DOHH2 (cell line): ENCODE measurements at regions not wholly inside any gene's neighbourhood (a gene's known extent, or its start where the extent isn't known, plus 50 kb on each side); places are given as distances from the start of the nearest gene placed in this dataset.

Experiments used
- EZH2phosphoT487 ChIP-seq: fragments of 200-600 bp; sonication (generic); IDR thresholded peaks from 2 replicates; pipeline ENCODE4 v1.6.1; 2017; ENCODE audit warnings: borderline replicate concordance, mild to moderate bottlenecking, antibody characterized with exemption, low read length, moderate library complexity, mixed read lengths
- TF ChIP-seq, protein P1 (sequence below): fragments of 200-600 bp; sonication (generic); IDR thresholded peaks from one replicate; pipeline ENCODE4 v1.5.1; 2014; ENCODE audit warnings: antibody characterized with exemption, mild to moderate bottlenecking, low read depth, low read length; ENCODE audit not compliant: poor library complexity, severe bottlenecking

DNA sequence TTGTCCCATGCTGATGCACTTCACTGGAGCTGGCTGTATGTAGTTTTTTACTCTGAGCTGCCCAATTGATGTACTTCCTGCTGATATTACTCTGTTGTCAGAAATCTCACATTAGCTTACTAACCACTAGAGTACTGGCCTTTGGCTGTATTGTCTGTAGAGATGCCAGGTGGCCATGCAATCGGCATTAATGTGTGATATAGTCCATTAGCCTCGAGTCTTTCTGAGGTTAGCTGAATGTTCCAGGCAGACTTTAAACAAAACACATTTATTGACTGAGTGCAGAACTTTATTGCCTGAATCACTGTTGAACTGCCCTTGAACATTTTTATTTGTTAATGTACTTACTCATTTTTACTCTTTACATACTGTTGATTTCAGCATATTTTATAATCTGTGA lies 335.2 kb downstream of the PCDH10 start:
- TF ChIP-seq, protein P1, sequence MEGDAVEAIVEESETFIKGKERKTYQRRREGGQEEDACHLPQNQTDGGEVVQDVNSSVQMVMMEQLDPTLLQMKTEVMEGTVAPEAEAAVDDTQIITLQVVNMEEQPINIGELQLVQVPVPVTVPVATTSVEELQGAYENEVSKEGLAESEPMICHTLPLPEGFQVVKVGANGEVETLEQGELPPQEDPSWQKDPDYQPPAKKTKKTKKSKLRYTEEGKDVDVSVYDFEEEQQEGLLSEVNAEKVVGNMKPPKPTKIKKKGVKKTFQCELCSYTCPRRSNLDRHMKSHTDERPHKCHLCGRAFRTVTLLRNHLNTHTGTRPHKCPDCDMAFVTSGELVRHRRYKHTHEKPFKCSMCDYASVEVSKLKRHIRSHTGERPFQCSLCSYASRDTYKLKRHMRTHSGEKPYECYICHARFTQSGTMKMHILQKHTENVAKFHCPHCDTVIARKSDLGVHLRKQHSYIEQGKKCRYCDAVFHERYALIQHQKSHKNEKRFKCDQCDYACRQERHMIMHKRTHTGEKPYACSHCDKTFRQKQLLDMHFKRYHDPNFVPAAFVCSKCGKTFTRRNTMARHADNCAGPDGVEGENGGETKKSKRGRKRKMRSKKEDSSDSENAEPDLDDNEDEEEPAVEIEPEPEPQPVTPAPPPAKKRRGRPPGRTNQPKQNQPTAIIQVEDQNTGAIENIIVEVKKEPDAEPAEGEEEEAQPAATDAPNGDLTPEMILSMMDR: no peak
- no peak for TF ChIP-seq EZH2phosphoT487
